ENCODE measurements at regions not wholly inside any gene's neighbourhood (a gene's known extent, or its start where the extent isn't known, plus 50 kb on each side); places are given as distances from the start of the nearest gene placed in this dataset.

- TF ChIP-seq CTCF (IDR thresholded peaks at IDR 0.05; ENCODE audit: low read depth, low read length, missing input control) (no peak), MAX (IDR thresholded peaks at IDR 0.05) (no peak), NR2F2 (IDR thresholded peaks at IDR 0.05) (no peak)
These were observed 234.7 kb upstream of the CSF3R start for GRCh38 chr1:36717431-36717830.

Measured in liver (tissue), 3 donors.